ENCODE measurements at regions not wholly inside any gene's neighbourhood (a gene's known extent, or its start where the extent isn't known, plus 50 kb on each side); places are given as distances from the start of the nearest gene placed in this dataset.

DNA sequence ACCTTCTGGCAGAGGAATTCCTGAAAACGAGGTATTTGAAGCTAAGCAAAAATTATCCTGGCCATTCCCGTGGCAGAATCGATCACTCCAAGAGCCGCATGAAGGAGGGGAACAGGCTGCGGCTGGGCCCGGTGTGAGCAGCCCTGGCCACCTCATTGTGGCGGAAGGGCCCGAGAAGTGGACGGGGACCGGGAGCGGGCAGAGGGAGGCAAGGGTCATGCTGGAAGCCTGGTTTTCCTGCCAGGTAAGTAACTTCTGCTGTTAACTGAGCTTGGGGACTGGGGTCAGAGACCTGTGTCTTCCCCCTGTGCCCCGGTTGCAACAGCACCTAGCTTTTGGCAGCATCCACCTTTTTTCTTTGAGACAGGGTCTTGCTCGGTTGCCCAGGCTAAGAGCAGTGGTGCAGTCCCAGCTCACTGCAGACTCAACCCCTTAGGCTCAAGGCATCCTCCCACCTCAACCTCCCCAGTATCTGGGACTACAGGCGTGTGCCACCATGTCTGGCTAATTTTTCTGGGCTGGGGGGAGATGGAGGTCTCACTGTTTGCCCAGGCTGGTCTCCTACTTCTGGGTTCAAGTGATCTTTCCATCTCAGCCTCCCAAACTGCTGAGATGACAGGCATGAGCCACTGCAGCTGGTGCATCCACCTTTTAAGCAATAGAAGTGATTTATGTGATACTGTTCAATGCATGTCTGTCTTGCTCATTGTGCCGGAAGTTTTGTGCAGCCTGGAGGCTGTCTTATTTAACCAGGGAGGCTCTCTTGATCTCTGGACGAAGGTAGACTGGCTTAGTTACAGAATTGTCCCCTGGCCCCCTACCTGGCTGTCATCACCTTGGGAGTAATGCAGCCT is 174.0 kb upstream of the MYL2 start:
- Histone ChIP-seq H3K36me3 (ENCODE audit: control insufficient read depth, insufficient read depth, low read length) (no peaks in the 10 kb centered on the region), H3K27ac (no peak overlapping the region), H3K79me2 (no peaks in the 10 kb centered on the region), H3K9ac (no peak overlapping the region), H3K4me2 (ENCODE audit: low read length) (no peak overlapping the region), H3K9me3 (ENCODE audit: control insufficient read depth, low read length) (no peaks in the 10 kb centered on the region), H3K4me3 (ENCODE audit: low read depth, low read length) (no peak overlapping the region), H3K27me3 (ENCODE audit: control insufficient read depth, insufficient read depth, low read length) (no peaks in the 10 kb centered on the region), H2AFZ (no peak overlapping the region), H3K4me1 (no peaks in the 10 kb centered on the region)
- no peak for TF ChIP-seq CTCF (IDR thresholded peaks at IDR 0.05)

- Histone ChIP-seq H2AFZ (no peak overlapping the region), H3K27me3 (ENCODE audit: control insufficient read depth, insufficient read depth, low read length) (no peaks in the 10 kb centered on the region), H3K9ac (no peak overlapping the region), H3K36me3 (ENCODE audit: control insufficient read depth, insufficient read depth, low read length) (no peaks in the 10 kb centered on the region), H3K27ac (no peak overlapping the region), H3K4me2 (ENCODE audit: low read length) (no peak overlapping the region), H3K79me2 (no peaks in the 10 kb centered on the region), H3K4me1 (no peaks in the 10 kb centered on the region), H3K4me3 (ENCODE audit: low read depth, low read length) (no peak overlapping the region), H3K9me3 (ENCODE audit: control insufficient read depth, low read length) (no peaks in the 10 kb centered on the region)
- TF ChIP-seq CTCF (IDR thresholded peaks at IDR 0.05) = no peak
These were observed 173.2 kb upstream of the MYL2 start for GRCh38 chr12:111093428-111094142.

- H3K36me3 ChIP-seq (ENCODE audit: control insufficient read depth, insufficient read depth, low read length) = no peaks in the 10 kb centered on the region
- H3K9me3 ChIP-seq (ENCODE audit: control insufficient read depth, low read length) = no peaks in the 10 kb centered on the region
- H3K4me1 ChIP-seq = no peaks in the 10 kb centered on the region
- no peaks in the 10 kb centered on the region for H3K79me2 ChIP-seq
- H2AFZ ChIP-seq = no peak overlapping the region
- H3K27ac ChIP-seq = no peak overlapping the region
- no peak overlapping the region for H3K4me2 ChIP-seq (ENCODE audit: low read length)
- no peak overlapping the region for H3K9ac ChIP-seq
- H3K27me3 ChIP-seq (ENCODE audit: control insufficient read depth, insufficient read depth, low read length) = no peaks in the 10 kb centered on the region
- TF ChIP-seq CTCF (IDR thresholded peaks at IDR 0.05) = no peak
- no peak overlapping the region for H3K4me3 ChIP-seq (ENCODE audit: low read depth, low read length)
These were observed 170.7 kb upstream of the MYL2 start for GRCh38 chr12:111091051-111091450.

- Histone ChIP-seq H3K27ac (no peak overlapping the region), H3K79me2 (no peaks in the 10 kb centered on the region), H3K4me3 (ENCODE audit: low read depth, low read length) (no peak overlapping the region), H3K27me3 (ENCODE audit: control insufficient read depth, insufficient read depth, low read length) (no peaks in the 10 kb centered on the region), H3K9ac (no peak overlapping the region), H3K4me1 (no peaks in the 10 kb centered on the region), H3K4me2 (ENCODE audit: low read length) (no peak overlapping the region), H3K36me3 (ENCODE audit: control insufficient read depth, insufficient read depth, low read length) (no peaks in the 10 kb centered on the region), H3K9me3 (ENCODE audit: control insufficient read depth, low read length) (no peaks in the 10 kb centered on the region), H2AFZ (no peak overlapping the region)
- no peak for TF ChIP-seq CTCF (IDR thresholded peaks at IDR 0.05)
These were observed 169.2 kb upstream of the MYL2 start for GRCh38 chr12:111089616-111090015.
